Endothelial cell of umbilical vein (primary cell): ENCODE measurements at regions not wholly inside any gene's neighbourhood (a gene's known extent, or its start where the extent isn't known, plus 50 kb on each side); places are given as distances from the start of the nearest gene placed in this dataset.

Experiments
- BruUV-seq: library from RNA; stranded (reverse); fragments of 400-500 nt; replicated peaks from 2 replicates; lab custom pipeline; 2021; lab: Mats Ljungman, UMichigan
- CTCF ChIA-PET: fragments of 300-600, 350-600 bp; sonication (Branson Sonifier 250); formaldehyde crosslinking; loops from one replicate; lab custom pipeline; 2021; ENCODE audit warnings: antibody characterized with exemption, inconsistent platforms; lab: Charles Lee
- POLR2A ChIA-PET: fragments of 300-600, 350-600 bp; sonication (Branson Sonifier 250); formaldehyde crosslinking; loops from one replicate; lab custom pipeline; 2021; ENCODE audit warnings: antibody characterized with exemption, inconsistent platforms; lab: Charles Lee
- DNase-seq: peaks from one replicate; pipeline ENCODE4 v3.0.0-alpha.2; 2011; ENCODE audit warnings: low read depth, low spot score
- FAIRE-seq: peaks from 2 replicates; lab custom pipeline; 2011; peaks lifted over from hg19 to GRCh38; lab: Jason Lieb, UNC
- H2AFZ ChIP-seq: 2 replicates; pipeline ENCODE4 v1.6.0; 2012; ENCODE audit warnings: low read depth, low read length, control low read depth, inconsistent platforms
- H3K27ac ChIP-seq: 2 replicates; pipeline ENCODE4 v1.5.1; 2011; ENCODE audit warnings: low read depth, mild to moderate bottlenecking, control low read depth, low read length, moderate library complexity; ENCODE audit not compliant: insufficient read depth
- H3K27me3 ChIP-seq, 2 experiments: 2 replicates each; pipeline versions ENCODE4 v1.6.0 to v1.6.1; 2011; ENCODE audit warnings: low read length in 2 of 2, mixed read lengths in 1 of 2; ENCODE audit not compliant: control insufficient read depth in 2 of 2, insufficient read depth in 2 of 2
- H3K36me3 ChIP-seq, 2 experiments: 2 replicates in 1 of 2; 3 replicates in 1 of 2; pipeline ENCODE4 v1.5.1; 2011; ENCODE audit warnings: low read length in 2 of 2, mild to moderate bottlenecking in 1 of 2, moderate library complexity in 1 of 2; ENCODE audit not compliant: control insufficient read depth in 2 of 2, insufficient read depth in 2 of 2; ENCODE audit errors: extremely low read depth in 1 of 2
- H3K4me1 ChIP-seq: 3 replicates; pipeline ENCODE4 v1.5.1; 2011; ENCODE audit warnings: mild to moderate bottlenecking, low read length; ENCODE audit not compliant: control insufficient read depth, insufficient read depth; ENCODE audit errors: extremely low read depth
- H3K4me2 ChIP-seq: 2 replicates; pipeline ENCODE4 v1.6.1; 2011; ENCODE audit warnings: low read length, control low read depth, mixed read lengths; ENCODE audit not compliant: insufficient read depth
- H3K4me3 ChIP-seq, 3 experiments: fragments of 200-600 bp in 1 of 3; sonication (generic), shearing (Covaris generic) in 1 of 3; replicated peaks in 1 of 3; 2 replicates each; pipeline ENCODE4 v1.5.1; 2011 to 2016; ENCODE audit warnings: control low read depth in 3 of 3, low read length in 3 of 3, mild to moderate bottlenecking in 2 of 3, inconsistent platforms in 1 of 3, low read depth in 1 of 3, moderate library complexity in 1 of 3; ENCODE audit not compliant: insufficient read depth in 1 of 3
- H3K79me2 ChIP-seq: 2 replicates; pipeline ENCODE4 v1.6.0; 2012; ENCODE audit warnings: low read length, inconsistent platforms; ENCODE audit not compliant: control insufficient read depth, insufficient read depth
- H3K9ac ChIP-seq: replicated peaks from 2 replicates; pipeline ENCODE3; 2011; ENCODE audit warnings: low read length, control low read depth; ENCODE audit not compliant: insufficient read depth; ENCODE audit errors: extremely low read depth
- H3K9me1 ChIP-seq: replicated peaks from 3 replicates; pipeline ENCODE4 v1.6.0; 2011; ENCODE audit warnings: mild to moderate bottlenecking, low read length; ENCODE audit not compliant: control insufficient read depth, insufficient read depth; ENCODE audit errors: extremely low read depth
- H3K9me3 ChIP-seq: replicated peaks from 2 replicates; pipeline ENCODE4 v1.5.1; 2012; ENCODE audit warnings: low read length, inconsistent platforms; ENCODE audit not compliant: control insufficient read depth, insufficient read depth
- H4K20me1 ChIP-seq: replicated peaks from 2 replicates; pipeline ENCODE3; 2011; ENCODE audit warnings: mild to moderate bottlenecking, low read length; ENCODE audit not compliant: control insufficient read depth, insufficient read depth; ENCODE audit errors: extremely low read depth
- EZH2 ChIP-seq: IDR thresholded peaks from 2 replicates; pipeline ENCODE4 v1.6.1; 2012; ENCODE audit warnings: borderline replicate concordance, low read depth, mild to moderate bottlenecking, moderate library complexity, low read length, inconsistent platforms; ENCODE audit not compliant: severe bottlenecking
- FOS ChIP-seq: IDR thresholded peaks from 2 replicates; pipeline ENCODE4 v1.6.1; 2011; ENCODE audit warnings: mild to moderate bottlenecking, low read length, moderate library complexity, borderline replicate concordance; ENCODE audit not compliant: insufficient read depth
- GATA2 ChIP-seq: IDR thresholded peaks from 2 replicates; pipeline ENCODE4 v1.7.0; 2011; ENCODE audit warnings: low read depth, mild to moderate bottlenecking, moderate library complexity, mixed read lengths, low read length; ENCODE audit not compliant: insufficient read length, insufficient read depth
- JUN ChIP-seq: IDR thresholded peaks from 2 replicates; pipeline ENCODE4 v1.6.1; 2011; ENCODE audit warnings: borderline replicate concordance, low read depth; ENCODE audit not compliant: insufficient read length, insufficient read depth
- MYC ChIP-seq: IDR thresholded peaks from one replicate; pipeline ENCODE4 v1.6.1; 2011; ENCODE audit warnings: mild to moderate bottlenecking, low read depth, low read length
- POLR2A ChIP-seq: IDR thresholded peaks from 2 replicates; pipeline ENCODE4 v1.6.1; 2012; ENCODE audit warnings: low read depth, mild to moderate bottlenecking, control low read depth, low read length
- POLR2AphosphoS5 ChIP-seq: IDR thresholded peaks from 2 replicates; pipeline ENCODE4 v1.6.1; 2012; ENCODE audit warnings: low read depth, mild to moderate bottlenecking, control low read depth, low read length, moderate library complexity; ENCODE audit not compliant: insufficient read depth
- dilution Hi-C: fragments of 300-500 bp; cut with MboI; formaldehyde crosslinking; loops from one replicate; pipeline ENCODE4 v1.15.0; 2019; ENCODE audit warnings: low sequenced_read_pairs; ENCODE audit not compliant: extremely low pct_ligation_motif_present
- intact Hi-C: fragments of 100-400 bp; cut with micrococcal nuclease; formaldehyde crosslinking; loops from one replicate; pipeline ENCODE4 v1.10.0; 2022
- TF ChIP-seq, protein P1 (sequence below): IDR thresholded peaks from 2 replicates; pipeline ENCODE4 v1.6.1; 2011; ENCODE audit not compliant: insufficient read depth, insufficient read length
- TF ChIP-seq, protein P2 (sequence below), 2 donors: IDR thresholded peaks; 1 replicate in 1 of 2; 2 replicates in 1 of 2; pipeline ENCODE4 v1.5.1; 2011; ENCODE audit warnings: low read length in 2 of 2, mild to moderate bottlenecking in 2 of 2, moderate library complexity in 2 of 2, control low read depth in 1 of 2, inconsistent platforms in 1 of 2, low read depth in 1 of 2; ENCODE audit not compliant: insufficient read depth in 1 of 2; ENCODE audit errors: extremely low read depth in 1 of 2

DNA sequence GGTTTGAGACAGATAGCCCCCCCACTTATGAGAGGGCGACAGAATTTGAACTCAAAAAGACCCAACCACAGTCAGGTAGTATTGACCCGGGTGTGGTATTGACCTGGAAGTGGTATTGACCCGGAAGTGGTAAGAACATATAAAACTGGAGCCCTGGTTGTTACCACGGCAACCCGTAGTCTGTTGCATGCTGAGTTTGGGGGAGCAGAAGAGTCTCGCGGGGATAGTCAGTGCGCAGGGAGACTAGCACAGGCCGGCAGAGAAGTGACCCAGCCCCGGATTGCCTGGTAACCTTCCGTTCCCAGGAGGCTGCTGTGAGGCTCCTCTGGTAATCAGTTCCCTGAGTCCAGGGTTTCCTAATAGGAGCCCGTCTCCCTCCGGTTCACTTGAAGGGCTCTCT lies 96.2 kb downstream of the SNX5 start:
- Histone ChIP-seq H3K4me2 (no peak overlapping the region), H4K20me1 (no peaks in the 10 kb centered on the region), H3K9me3 (no peaks in the 10 kb centered on the region), H2AFZ (no peak overlapping the region), H3K27ac (no peak overlapping the region), H3K36me3 (no peaks in the 10 kb centered on the region), H3K9ac (no peak overlapping the region), H3K4me3 (no peak overlapping the region), H3K79me2 (no peaks in the 10 kb centered on the region), H3K4me1 (no peaks in the 10 kb centered on the region), H3K27me3 (peaks cover 19 to 24% of the 10 kb centered on the region in 2 experiments), H3K9me1 (no peaks in the 10 kb centered on the region)
- TF ChIP-seq JUN, result no peak
- no peak for TF ChIP-seq MYC
- TF ChIP-seq GATA2, result no peak
- no peak for TF ChIP-seq FOS
- TF ChIP-seq, protein P1, sequence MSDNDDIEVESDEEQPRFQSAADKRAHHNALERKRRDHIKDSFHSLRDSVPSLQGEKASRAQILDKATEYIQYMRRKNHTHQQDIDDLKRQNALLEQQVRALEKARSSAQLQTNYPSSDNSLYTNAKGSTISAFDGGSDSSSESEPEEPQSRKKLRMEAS, result no peak
- TF ChIP-seq, protein P2, sequence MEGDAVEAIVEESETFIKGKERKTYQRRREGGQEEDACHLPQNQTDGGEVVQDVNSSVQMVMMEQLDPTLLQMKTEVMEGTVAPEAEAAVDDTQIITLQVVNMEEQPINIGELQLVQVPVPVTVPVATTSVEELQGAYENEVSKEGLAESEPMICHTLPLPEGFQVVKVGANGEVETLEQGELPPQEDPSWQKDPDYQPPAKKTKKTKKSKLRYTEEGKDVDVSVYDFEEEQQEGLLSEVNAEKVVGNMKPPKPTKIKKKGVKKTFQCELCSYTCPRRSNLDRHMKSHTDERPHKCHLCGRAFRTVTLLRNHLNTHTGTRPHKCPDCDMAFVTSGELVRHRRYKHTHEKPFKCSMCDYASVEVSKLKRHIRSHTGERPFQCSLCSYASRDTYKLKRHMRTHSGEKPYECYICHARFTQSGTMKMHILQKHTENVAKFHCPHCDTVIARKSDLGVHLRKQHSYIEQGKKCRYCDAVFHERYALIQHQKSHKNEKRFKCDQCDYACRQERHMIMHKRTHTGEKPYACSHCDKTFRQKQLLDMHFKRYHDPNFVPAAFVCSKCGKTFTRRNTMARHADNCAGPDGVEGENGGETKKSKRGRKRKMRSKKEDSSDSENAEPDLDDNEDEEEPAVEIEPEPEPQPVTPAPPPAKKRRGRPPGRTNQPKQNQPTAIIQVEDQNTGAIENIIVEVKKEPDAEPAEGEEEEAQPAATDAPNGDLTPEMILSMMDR (IDR thresholded peaks at IDR 0.05; ENCODE audit: extremely low read depth in 1 of 2, insufficient read depth in 1 of 2, low read depth in 1 of 2, low read length in 2 of 2), result no peak
- TF ChIP-seq POLR2A, result no peak
- no peak for TF ChIP-seq POLR2AphosphoS5
- no peak for TF ChIP-seq EZH2
- BruUV-seq, result no TSS peak
- FAIRE-seq (no peak), DNase-seq (no peak)
- intact Hi-C loops, result no loop called here
- dilution Hi-C loops, result no loop called here
- POLR2A ChIA-PET, result no interaction called here
- CTCF ChIA-PET, result interaction anchor here (1.9 kb wide), 1 partner anchor 25 kb away, joined by 7 read pairs; no protein-coding TSS in a partner anchor
